ENCODE measurements at regions not wholly inside any gene's neighbourhood (a gene's known extent, or its start where the extent isn't known, plus 50 kb on each side); places are given as distances from the start of the nearest gene placed in this dataset.
A peak's percentile ranks its signal among the peaks of the same experiment; 100 is the strongest.

DNA sequence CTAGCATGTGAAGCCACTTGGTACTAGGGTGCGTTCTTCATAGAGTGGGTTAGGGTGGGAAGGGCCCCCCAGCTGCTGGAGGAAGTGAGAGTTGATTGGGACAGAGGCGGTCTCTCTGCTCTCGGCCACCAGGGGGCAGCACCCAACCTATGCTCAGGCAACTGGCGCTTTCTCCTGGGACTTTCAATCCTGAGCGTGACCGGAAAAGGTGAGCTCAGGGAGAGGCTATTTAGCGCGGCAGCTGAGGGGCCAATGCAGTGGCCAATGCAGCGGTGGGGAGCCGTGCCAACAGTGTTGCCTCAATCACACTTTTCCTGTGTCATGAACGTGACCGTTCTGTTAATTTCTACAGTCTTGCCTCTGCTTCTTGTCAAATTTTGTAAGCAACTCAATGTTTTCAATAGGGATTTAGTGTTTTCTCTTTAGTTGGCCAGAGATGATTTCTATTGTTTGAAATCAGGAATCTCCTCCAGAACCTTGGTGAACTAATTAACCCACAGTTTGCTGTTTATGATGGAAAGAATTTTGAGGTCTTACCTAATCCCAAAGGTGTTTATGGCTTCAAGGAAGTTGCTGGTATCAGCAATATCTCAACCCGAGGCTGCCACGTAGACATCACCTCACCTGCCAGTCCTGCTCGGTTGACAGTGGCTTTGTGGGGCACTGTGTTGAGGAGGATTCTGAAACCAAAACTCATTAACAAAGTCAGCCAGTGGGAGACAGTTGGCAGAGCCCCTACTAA, 67.9 kb upstream of the PDZD8 start:
- H3K36me3 ChIP-seq (replicated peaks in 1 of 2; ENCODE audit: control insufficient read depth in 1 of 2, insufficient read depth in 2 of 2, low read length in 2 of 2) = no peaks in the 10 kb centered on the region
- peaks cover 9% of the 10 kb centered on the region; the same call in 1 of the 2 replicates for H3K9me3 ChIP-seq (ENCODE audit: low read length)
- H3K9ac ChIP-seq (ENCODE audit: insufficient read depth, low read depth, low read length) = no peak overlapping the region
- POLR2A ChIA-PET = no interaction called here
- BruUV-seq (replicated peaks) = no TSS peak
- no peaks in the 10 kb centered on the region for H3K27me3 ChIP-seq (ENCODE audit: control insufficient read depth in 1 of 2, insufficient read depth in 2 of 2, low read length in 2 of 2)
- H2AFZ ChIP-seq (ENCODE audit: low read length) = no peak overlapping the region
- no peaks in the 10 kb centered on the region for H4K20me1 ChIP-seq (ENCODE audit: insufficient read depth, low read length)
- intact Hi-C loops (cut with micrococcal nuclease; ENCODE audit: unreplicated experiment) = loop anchor here (1.0 kb wide), 1 partner anchor 798 kb away; no protein-coding TSS in a partner anchor
- ATAC-seq (peak; percentile 92), DNase-seq (ENCODE audit: low spot score) (peak; percentile 41), FAIRE-seq (no peak)
- CTCF ChIA-PET (ENCODE audit: low intra/inter-chr PET ratio, low total read pairs) = interaction anchor here (1.1 to 1.8 kb wide), 2 partner anchors 227 to 798 kb away, joined by 4 to 9 read pairs; no protein-coding TSS in a partner anchor
- no peak overlapping the region for H3K4me2 ChIP-seq (ENCODE audit: low read depth, low read length)
- no peaks in the 10 kb centered on the region for H3K79me2 ChIP-seq (ENCODE audit: insufficient read depth, low read length)
- in situ Hi-C loops (cut with HindIII; ENCODE audit: extremely low pct_ligation_motif_present, low pct_unique_long_range_greater_than_20kb) = loop anchor here (10.0 kb wide), 1 partner anchor 218 kb away; no protein-coding TSS in a partner anchor
- 58% methylated on average over 11 of the region's 15 CpGs for WGBS (ENCODE audit: low lambda C conversion rate)
- no peak overlapping the region for H3K27ac ChIP-seq (ENCODE audit: extremely low read length, insufficient read depth, low read length)
- peaks cover under 1% of the 10 kb centered on the region for H3K4me1 ChIP-seq (ENCODE audit: insufficient read depth, low read length)
- no peak overlapping the region for H3K4me3 ChIP-seq (replicated peaks in 1 of 3; ENCODE audit: insufficient read depth in 1 of 3, low read depth in 2 of 3, low read length in 3 of 3)
- TF ChIP-seq ZNF746 (CRISPR knock-in tag; IDR thresholded peaks at IDR 0.05) (no peak), NCOR1 (IDR thresholded peaks at IDR 0.05; ENCODE audit: borderline replicate concordance, low read length) (no peak), PAF1 (CRISPR knock-in tag; IDR thresholded peaks at IDR 0.05) (no peak), GABPA (IDR thresholded peaks at IDR 0.05; ENCODE audit: low read depth, low read length) (no peak), GABPA (CRISPR knock-in tag; IDR thresholded peaks at IDR 0.05; ENCODE audit: low read depth) (peak; percentile 57), GABPB1 (CRISPR knock-in tag; IDR thresholded peaks at IDR 0.05) (peak; percentile 52), RFXANK (CRISPR knock-in tag; IDR thresholded peaks at IDR 0.05) (no peak), ZNF772 (CRISPR knock-in tag; IDR thresholded peaks at IDR 0.05) (0 out of 2 replicates have a peak, but pooled peaks have one; percentile 28), ELF4 (CRISPR knock-in tag; IDR thresholded peaks at IDR 0.05; ENCODE audit: borderline replicate concordance) (no peak), MAFF (IDR thresholded peaks at IDR 0.05; ENCODE audit: low read depth, low read length) (no peak), ZNF160 (CRISPR knock-in tag; IDR thresholded peaks at IDR 0.05) (no peak), REXO4 (CRISPR knock-in tag; IDR thresholded peaks at IDR 0.05; ENCODE audit: borderline replicate concordance) (no peak), PAWR (CRISPR knock-in tag; IDR thresholded peaks at IDR 0.05; ENCODE audit: borderline replicate concordance) (no peak), ZNF773 (CRISPR knock-in tag; IDR thresholded peaks at IDR 0.05; ENCODE audit: borderline replicate concordance) (no peak), ZNF552 (CRISPR knock-in tag; IDR thresholded peaks at IDR 0.05; ENCODE audit: borderline replicate concordance) (no peak), ZNF577 (CRISPR knock-in tag; IDR thresholded peaks at IDR 0.05; ENCODE audit: borderline replicate concordance, low read depth) (no peak), ESRRA (CRISPR knock-in tag; IDR thresholded peaks at IDR 0.05; ENCODE audit: low read depth) (no peak), TBX3 (IDR thresholded peaks at IDR 0.05; ENCODE audit: borderline replicate concordance) (no peak), ZNF431 (CRISPR knock-in tag; IDR thresholded peaks at IDR 0.05; ENCODE audit: borderline replicate concordance, low read depth) (no peak)
- TF ChIP-seq, protein P1, sequence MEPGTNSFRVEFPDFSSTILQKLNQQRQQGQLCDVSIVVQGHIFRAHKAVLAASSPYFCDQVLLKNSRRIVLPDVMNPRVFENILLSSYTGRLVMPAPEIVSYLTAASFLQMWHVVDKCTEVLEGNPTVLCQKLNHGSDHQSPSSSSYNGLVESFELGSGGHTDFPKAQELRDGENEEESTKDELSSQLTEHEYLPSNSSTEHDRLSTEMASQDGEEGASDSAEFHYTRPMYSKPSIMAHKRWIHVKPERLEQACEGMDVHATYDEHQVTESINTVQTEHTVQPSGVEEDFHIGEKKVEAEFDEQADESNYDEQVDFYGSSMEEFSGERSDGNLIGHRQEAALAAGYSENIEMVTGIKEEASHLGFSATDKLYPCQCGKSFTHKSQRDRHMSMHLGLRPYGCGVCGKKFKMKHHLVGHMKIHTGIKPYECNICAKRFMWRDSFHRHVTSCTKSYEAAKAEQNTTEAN (CRISPR knock-in tag; conservative IDR thresholded peaks at IDR 0.05) = no peak
- TF ChIP-seq, protein P2, sequence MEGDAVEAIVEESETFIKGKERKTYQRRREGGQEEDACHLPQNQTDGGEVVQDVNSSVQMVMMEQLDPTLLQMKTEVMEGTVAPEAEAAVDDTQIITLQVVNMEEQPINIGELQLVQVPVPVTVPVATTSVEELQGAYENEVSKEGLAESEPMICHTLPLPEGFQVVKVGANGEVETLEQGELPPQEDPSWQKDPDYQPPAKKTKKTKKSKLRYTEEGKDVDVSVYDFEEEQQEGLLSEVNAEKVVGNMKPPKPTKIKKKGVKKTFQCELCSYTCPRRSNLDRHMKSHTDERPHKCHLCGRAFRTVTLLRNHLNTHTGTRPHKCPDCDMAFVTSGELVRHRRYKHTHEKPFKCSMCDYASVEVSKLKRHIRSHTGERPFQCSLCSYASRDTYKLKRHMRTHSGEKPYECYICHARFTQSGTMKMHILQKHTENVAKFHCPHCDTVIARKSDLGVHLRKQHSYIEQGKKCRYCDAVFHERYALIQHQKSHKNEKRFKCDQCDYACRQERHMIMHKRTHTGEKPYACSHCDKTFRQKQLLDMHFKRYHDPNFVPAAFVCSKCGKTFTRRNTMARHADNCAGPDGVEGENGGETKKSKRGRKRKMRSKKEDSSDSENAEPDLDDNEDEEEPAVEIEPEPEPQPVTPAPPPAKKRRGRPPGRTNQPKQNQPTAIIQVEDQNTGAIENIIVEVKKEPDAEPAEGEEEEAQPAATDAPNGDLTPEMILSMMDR (CRISPR knock-in tag; IDR thresholded peaks at IDR 0.05) = peak; percentile 83
- TF ChIP-seq, protein P3, sequence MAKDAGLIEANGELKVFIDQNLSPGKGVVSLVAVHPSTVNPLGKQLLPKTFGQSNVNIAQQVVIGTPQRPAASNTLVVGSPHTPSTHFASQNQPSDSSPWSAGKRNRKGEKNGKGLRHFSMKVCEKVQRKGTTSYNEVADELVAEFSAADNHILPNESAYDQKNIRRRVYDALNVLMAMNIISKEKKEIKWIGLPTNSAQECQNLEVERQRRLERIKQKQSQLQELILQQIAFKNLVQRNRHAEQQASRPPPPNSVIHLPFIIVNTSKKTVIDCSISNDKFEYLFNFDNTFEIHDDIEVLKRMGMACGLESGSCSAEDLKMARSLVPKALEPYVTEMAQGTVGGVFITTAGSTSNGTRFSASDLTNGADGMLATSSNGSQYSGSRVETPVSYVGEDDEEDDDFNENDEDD (CRISPR knock-in tag; IDR thresholded peaks at IDR 0.05; ENCODE audit: borderline replicate concordance) = no peak

All from HepG2 (cell line).